ENCODE measurements at regions not wholly inside any gene's neighbourhood (a gene's known extent, or its start where the extent isn't known, plus 50 kb on each side); places are given as distances from the start of the nearest gene placed in this dataset.

DNA sequence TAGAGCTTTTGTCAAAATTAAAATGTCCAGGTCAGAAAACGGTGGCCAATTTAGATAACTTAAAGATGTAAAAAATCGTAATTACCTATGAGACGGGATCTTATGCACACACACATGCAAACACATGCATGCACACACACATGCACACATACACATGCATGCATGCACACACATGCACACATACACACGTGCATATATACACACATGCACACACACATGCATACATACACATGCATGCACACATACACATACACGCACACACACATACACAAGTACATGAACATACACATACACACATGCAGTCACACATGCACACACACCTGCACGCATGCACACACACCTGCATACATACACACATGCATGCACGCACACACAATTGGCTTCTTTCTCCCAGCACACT, 362.0 kb downstream of the IRX1 start:
- DNase-seq (ENCODE audit: low read depth) (no peak), FAIRE-seq (no peak)
- TF ChIP-seq, protein P1, sequence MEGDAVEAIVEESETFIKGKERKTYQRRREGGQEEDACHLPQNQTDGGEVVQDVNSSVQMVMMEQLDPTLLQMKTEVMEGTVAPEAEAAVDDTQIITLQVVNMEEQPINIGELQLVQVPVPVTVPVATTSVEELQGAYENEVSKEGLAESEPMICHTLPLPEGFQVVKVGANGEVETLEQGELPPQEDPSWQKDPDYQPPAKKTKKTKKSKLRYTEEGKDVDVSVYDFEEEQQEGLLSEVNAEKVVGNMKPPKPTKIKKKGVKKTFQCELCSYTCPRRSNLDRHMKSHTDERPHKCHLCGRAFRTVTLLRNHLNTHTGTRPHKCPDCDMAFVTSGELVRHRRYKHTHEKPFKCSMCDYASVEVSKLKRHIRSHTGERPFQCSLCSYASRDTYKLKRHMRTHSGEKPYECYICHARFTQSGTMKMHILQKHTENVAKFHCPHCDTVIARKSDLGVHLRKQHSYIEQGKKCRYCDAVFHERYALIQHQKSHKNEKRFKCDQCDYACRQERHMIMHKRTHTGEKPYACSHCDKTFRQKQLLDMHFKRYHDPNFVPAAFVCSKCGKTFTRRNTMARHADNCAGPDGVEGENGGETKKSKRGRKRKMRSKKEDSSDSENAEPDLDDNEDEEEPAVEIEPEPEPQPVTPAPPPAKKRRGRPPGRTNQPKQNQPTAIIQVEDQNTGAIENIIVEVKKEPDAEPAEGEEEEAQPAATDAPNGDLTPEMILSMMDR (IDR thresholded peaks at IDR 0.05; ENCODE audit: insufficient read depth, low read depth, low read length): no peak
- no peak for TF ChIP-seq EZH2 (IDR thresholded peaks at IDR 0.05; ENCODE audit: insufficient read depth, low read length)
- H3K4me1 Mint-ChIP-seq (ENCODE audit: low read depth, unreplicated experiment): peaks cover 9% of the 10 kb centered on the region
- Histone ChIP-seq H4K20me1 (ENCODE audit: insufficient read depth, low read length) (no peaks in the 10 kb centered on the region), H2AFZ (ENCODE audit: low read depth, low read length) (no peak overlapping the region), H3K27ac (ENCODE audit: low read depth, low read length) (no peak overlapping the region), H3K9ac (ENCODE audit: low read length) (no peak overlapping the region), H3K4me3 (ENCODE audit: insufficient read depth, low read depth, low read length) (no peak overlapping the region), H3K4me1 (ENCODE audit: insufficient read depth, low read length) (no peaks in the 10 kb centered on the region), H3K9me3 (ENCODE audit: insufficient read depth, low read depth, low read length) (peaks cover 12% of the 10 kb centered on the region), H3K27me3 (ENCODE audit: insufficient read depth, low read length) (no peaks in the 10 kb centered on the region), H3K4me2 (ENCODE audit: low read length) (no peak overlapping the region), H3K79me2 (ENCODE audit: insufficient read depth, low read length) (no peaks in the 10 kb centered on the region), H3K36me3 (ENCODE audit: insufficient read depth, low read length) (no peaks in the 10 kb centered on the region)
- H3K4me3 Mint-ChIP-seq (ENCODE audit: unreplicated experiment): no peak overlapping the region
- peaks cover 5% of the 10 kb centered on the region for H3K27me3 Mint-ChIP-seq (ENCODE audit: low read depth, unreplicated experiment)
- no peaks in the 10 kb centered on the region for H3K9me3 Mint-ChIP-seq (ENCODE audit: unreplicated experiment)
- no peak overlapping the region for H3K27ac Mint-ChIP-seq (ENCODE audit: unreplicated experiment)
- no peaks in the 10 kb centered on the region for H3K36me3 Mint-ChIP-seq (ENCODE audit: low read depth, unreplicated experiment)

DNA sequence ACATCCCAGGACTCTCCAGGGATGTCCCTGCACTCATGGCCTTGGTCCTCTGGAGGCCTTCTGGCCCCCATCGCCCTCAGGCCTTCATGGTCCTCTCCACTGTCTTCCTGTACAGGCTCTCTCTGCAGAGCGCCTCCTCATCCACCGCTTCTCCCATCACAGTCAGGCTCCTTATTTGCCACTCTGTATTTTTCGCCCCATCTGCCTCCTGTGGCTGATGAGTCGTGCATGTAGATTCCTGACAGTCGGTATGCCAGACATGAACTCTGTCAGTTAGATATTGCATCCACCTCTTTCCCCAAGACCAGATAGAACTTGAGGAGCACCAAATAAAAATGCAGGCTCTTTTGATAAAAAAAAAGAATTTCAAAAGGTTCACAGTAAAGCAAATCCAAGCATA, 362.8 kb downstream of the IRX1 start:
- Histone ChIP-seq H3K27me3 (ENCODE audit: insufficient read depth, low read length) (no peaks in the 10 kb centered on the region), H3K9ac (ENCODE audit: low read length) (no peak overlapping the region), H3K36me3 (ENCODE audit: insufficient read depth, low read length) (no peaks in the 10 kb centered on the region), H3K4me2 (ENCODE audit: low read length) (no peak overlapping the region), H3K79me2 (ENCODE audit: insufficient read depth, low read length) (no peaks in the 10 kb centered on the region), H2AFZ (ENCODE audit: low read depth, low read length) (no peak overlapping the region), H3K9me3 (ENCODE audit: insufficient read depth, low read depth, low read length) (peaks cover 12% of the 10 kb centered on the region), H3K4me3 (ENCODE audit: insufficient read depth, low read depth, low read length) (no peak overlapping the region), H4K20me1 (ENCODE audit: insufficient read depth, low read length) (no peaks in the 10 kb centered on the region), H3K27ac (ENCODE audit: low read depth, low read length) (no peak overlapping the region), H3K4me1 (ENCODE audit: insufficient read depth, low read length) (no peaks in the 10 kb centered on the region)
- no peak for FAIRE-seq
- TF ChIP-seq EZH2 (IDR thresholded peaks at IDR 0.05; ENCODE audit: insufficient read depth, low read length): no peak
- TF ChIP-seq, protein P1 (IDR thresholded peaks at IDR 0.05; ENCODE audit: insufficient read depth, low read depth, low read length): no peak
- no peak overlapping the region for H3K4me3 Mint-ChIP-seq (ENCODE audit: unreplicated experiment)
- H3K27ac Mint-ChIP-seq (ENCODE audit: unreplicated experiment): no peak overlapping the region
- no peaks in the 10 kb centered on the region for H3K9me3 Mint-ChIP-seq (ENCODE audit: unreplicated experiment)
- H3K36me3 Mint-ChIP-seq (ENCODE audit: low read depth, unreplicated experiment): no peaks in the 10 kb centered on the region
- peaks cover 9% of the 10 kb centered on the region for H3K4me1 Mint-ChIP-seq (ENCODE audit: low read depth, unreplicated experiment)
- DNase-seq (ENCODE audit: low read depth): no peak
- H3K27me3 Mint-ChIP-seq (ENCODE audit: low read depth, unreplicated experiment): peaks cover 5% of the 10 kb centered on the region

DNA sequence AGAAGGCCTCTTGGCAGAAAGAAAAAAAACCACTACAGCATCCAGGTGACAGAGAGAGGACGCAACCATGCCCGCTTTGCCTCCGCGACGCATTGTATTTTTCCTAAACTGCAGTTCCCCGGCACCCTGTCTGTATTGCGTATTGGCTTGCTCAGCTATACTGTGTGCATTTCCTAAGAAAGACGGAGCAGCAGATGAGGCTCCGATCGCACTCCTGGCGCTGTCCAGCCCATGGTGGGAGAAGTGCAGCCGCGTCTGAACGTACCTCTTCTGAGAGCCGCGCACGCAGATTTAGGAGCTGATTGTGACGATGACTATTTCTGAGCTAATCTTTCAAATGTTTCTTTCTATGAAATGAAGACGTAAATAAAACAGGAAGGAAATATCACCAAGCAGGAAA, 366.5 kb downstream of the IRX1 start:
- Mint-ChIP-seq H3K27ac (ENCODE audit: unreplicated experiment) (no peak overlapping the region), H3K4me3 (ENCODE audit: unreplicated experiment) (no peak overlapping the region), H3K4me1 (ENCODE audit: low read depth, unreplicated experiment) (peaks cover 9% of the 10 kb centered on the region), H3K36me3 (ENCODE audit: low read depth, unreplicated experiment) (no peaks in the 10 kb centered on the region), H3K9me3 (ENCODE audit: unreplicated experiment) (no peaks in the 10 kb centered on the region), H3K27me3 (ENCODE audit: low read depth, unreplicated experiment) (peaks cover 5% of the 10 kb centered on the region)
- Histone ChIP-seq H3K27ac (ENCODE audit: low read depth, low read length) (no peak overlapping the region), H3K27me3 (ENCODE audit: insufficient read depth, low read length) (no peaks in the 10 kb centered on the region), H4K20me1 (ENCODE audit: insufficient read depth, low read length) (no peaks in the 10 kb centered on the region), H3K4me2 (ENCODE audit: low read length) (no peak overlapping the region), H2AFZ (ENCODE audit: low read depth, low read length) (no peak overlapping the region), H3K9ac (ENCODE audit: low read length) (no peak overlapping the region), H3K4me3 (ENCODE audit: insufficient read depth, low read depth, low read length) (no peak overlapping the region), H3K4me1 (ENCODE audit: insufficient read depth, low read length) (no peaks in the 10 kb centered on the region), H3K9me3 (ENCODE audit: insufficient read depth, low read depth, low read length) (peaks cover 9% of the 10 kb centered on the region), H3K79me2 (ENCODE audit: insufficient read depth, low read length) (no peaks in the 10 kb centered on the region), H3K36me3 (ENCODE audit: insufficient read depth, low read length) (no peaks in the 10 kb centered on the region)
- FAIRE-seq (no peak), DNase-seq (ENCODE audit: low read depth) (no peak)
- TF ChIP-seq EZH2 (IDR thresholded peaks at IDR 0.05; ENCODE audit: insufficient read depth, low read length): no peak
- TF ChIP-seq, protein P1 (IDR thresholded peaks at IDR 0.05; ENCODE audit: insufficient read depth, low read depth, low read length): no peak
